Right cardiac atrium (tissue), 5 donors: ENCODE measurements at regions not wholly inside any gene's neighbourhood (a gene's known extent, or its start where the extent isn't known, plus 50 kb on each side); places are given as distances from the start of the nearest gene placed in this dataset.

Source experiments
- ATAC-seq, 2 donors: fragments of 200-7000 bp; cut with Tn5 transposase; one replicate each; pipeline versions ENCODE4 v1.8.0 to v1.9.1; 2020; ENCODE audit warnings: moderate library complexity in 2 of 2, mild to moderate bottlenecking in 1 of 2
- DNase-seq, 3 donors: peaks; one replicate each; pipeline ENCODE4 v3.0.0-alpha.2; 2020
- H3K27ac ChIP-seq: one replicate; pipeline ENCODE4 v1.5.1; 2013; ENCODE audit warnings: mild to moderate bottlenecking, low read length, control low read depth, moderate library complexity
- H3K27me3 ChIP-seq: one replicate; pipeline ENCODE4 v1.6.1; 2013; ENCODE audit not compliant: control insufficient read depth, insufficient read depth
- H3K4me1 ChIP-seq: one replicate; pipeline ENCODE4 v1.6.1; 2013; ENCODE audit warnings: low read length; ENCODE audit not compliant: control insufficient read depth, insufficient read depth
- H3K4me3 ChIP-seq: one replicate; pipeline ENCODE4 v1.5.1; 2013; ENCODE audit warnings: low read length, control low read depth
- H3K9me3 ChIP-seq: one replicate; pipeline ENCODE4 v1.6.1; 2013; ENCODE audit warnings: low read length; ENCODE audit not compliant: control insufficient read depth
- WGBS: extraction: QIAGEN DNeasy Blood & Tissue Kit; methylation state at CpG from one replicate; pipeline ENCODE4 v1.1.7; 2013; 5-methylcytosine and 5-hydroxymethylcytosine counted together
- intact Hi-C, 4 donors: fragments of 100-400 bp; cut with DNase I; formaldehyde crosslinking; loops; one replicate each; pipeline versions ENCODE4 v1.11.0 to v1.14.0; 2022 to 2023
- donor health status: healthy with polysubstance abuse.
- donor health status: DM: no; HTN: yes; CAD: no.
- donor health status: DM: no; HTN: no; CAD: no.
- donor health status: DM: no; HTN: yes; CAD: no; lungs with severe emphysema.
- donor health status: DM: yes; HTN: yes; CAD: no.

DNA sequence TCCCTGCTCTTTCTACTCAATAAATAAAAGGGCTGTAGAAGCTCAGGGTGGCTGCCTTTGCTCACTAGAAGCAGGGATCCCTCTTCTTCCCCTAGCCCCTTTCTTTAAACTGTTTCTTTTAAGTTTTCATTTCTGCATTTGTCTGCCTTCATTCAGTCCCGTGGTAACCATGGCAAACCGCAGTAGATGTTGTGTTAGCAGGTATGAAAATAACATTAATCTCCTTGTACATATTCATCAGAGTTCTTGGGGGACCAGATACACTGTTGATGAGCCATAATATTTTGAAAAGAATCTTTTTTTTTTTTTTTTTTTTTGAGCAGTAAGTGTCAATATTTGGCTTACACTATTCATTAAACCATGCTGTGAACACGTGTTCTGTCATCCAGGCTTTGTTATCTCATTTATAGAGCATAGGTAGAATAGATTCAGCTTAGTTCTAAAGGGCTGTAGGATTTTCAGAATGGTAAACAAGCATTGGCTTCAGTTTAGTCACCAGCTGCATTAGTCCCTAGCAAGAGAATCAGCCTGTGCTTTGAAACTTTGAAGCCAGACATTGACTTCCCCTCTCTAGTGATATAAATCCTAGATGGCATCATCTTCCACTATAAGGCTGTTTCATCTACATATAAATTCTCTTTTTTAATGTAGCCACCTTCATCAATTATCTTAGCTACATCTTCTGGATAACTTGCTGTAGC lies 59.4 kb upstream of the SPRY2 start:
- ATAC-seq: no peak
- Histone ChIP-seq H3K27me3 (no peaks in the 10 kb centered on the region), H3K27ac (no peak overlapping the region), H3K9me3 (no peaks in the 10 kb centered on the region), H3K4me1 (no peaks in the 10 kb centered on the region), H3K4me3 (no peak overlapping the region)
- intact Hi-C loops: no loop called here
- 84% methylated on average over 3 of the region's 3 CpGs for WGBS
- no peak for DNase-seq

DNA sequence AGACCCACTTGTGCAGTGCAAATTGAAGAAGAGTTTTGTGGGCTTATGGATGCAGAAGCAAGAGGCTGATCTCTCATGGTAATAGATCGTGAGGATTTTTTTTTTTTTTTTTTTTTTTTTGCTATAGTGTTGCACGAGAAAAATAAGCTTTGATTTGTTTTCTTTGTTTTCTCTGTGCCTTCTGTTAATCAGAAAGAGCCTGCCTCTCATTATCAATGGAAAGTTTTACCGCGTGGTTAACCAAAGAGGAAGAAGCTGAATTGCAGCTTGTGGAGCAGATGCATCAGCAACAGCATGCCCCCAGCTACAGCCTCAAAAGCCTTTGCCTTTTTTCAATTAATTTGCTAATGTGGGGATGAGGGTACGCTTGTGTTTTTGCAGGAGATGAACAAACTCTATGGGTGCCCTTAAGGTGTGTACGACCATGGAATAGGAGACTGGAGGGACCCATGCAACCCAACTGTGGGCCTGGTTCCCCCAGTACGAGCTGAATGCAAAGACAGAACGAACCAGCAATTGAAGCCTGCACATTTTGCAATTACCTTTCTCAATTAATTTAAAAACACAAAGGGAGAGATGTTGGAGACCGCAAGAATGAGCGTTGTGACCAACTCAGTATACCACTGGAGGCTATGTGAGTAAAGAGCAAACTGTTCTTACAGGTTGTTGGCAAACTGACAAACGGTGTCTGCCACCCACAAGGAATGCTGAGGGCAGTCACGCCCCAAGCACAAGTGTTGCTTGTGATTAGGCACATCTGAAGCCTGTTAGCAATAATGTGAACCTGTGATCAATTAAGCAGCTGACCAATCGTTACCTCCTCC lies 58.6 kb upstream of the SPRY2 start:
- Histone ChIP-seq H3K9me3 (no peaks in the 10 kb centered on the region), H3K27ac (no peak overlapping the region), H3K27me3 (no peaks in the 10 kb centered on the region), H3K4me3 (no peak overlapping the region), H3K4me1 (no peaks in the 10 kb centered on the region)
- WGBS: 71% methylated on average over 13 of the region's 13 CpGs
- ATAC-seq: no peak
- DNase-seq: no peak
- intact Hi-C loops: no loop called here
